GM12878 (cell line): ENCODE measurements at regions not wholly inside any gene's neighbourhood (a gene's known extent, or its start where the extent isn't known, plus 50 kb on each side); places are given as distances from the start of the nearest gene placed in this dataset.

ENCODE experiments used
- ATAC-seq: fragments of 200-7000 bp; cut with Tn5 transposase; 3 replicates; pipeline ENCODE4 v1.9.1; 2020; ENCODE audit warnings: mild to moderate bottlenecking, moderate library complexity
- BruUV-seq: library from RNA; stranded (reverse); fragments of 400-500 nt; replicated peaks from 2 replicates; lab custom pipeline; 2021; lab: Mats Ljungman, UMichigan
- CTCF ChIA-PET: fragments of 300-600 bp; sonication (Branson Sonifier 250); formaldehyde crosslinking; extraction: SDS; loops from one replicate; lab custom pipeline; 2021; ENCODE audit warnings: inconsistent platforms; lab: Yijun Ruan, JAX
- POLR2A ChIA-PET: fragments of 350-600 bp; formaldehyde crosslinking; extraction: SDS; loops from one replicate; lab custom pipeline; 2021; ENCODE audit warnings: inconsistent platforms; lab: Charles Lee
- RAD21 ChIA-PET: fragments of 300-600 bp; sonication (Branson Sonifier 250); formaldehyde crosslinking; loops from one replicate; lab custom pipeline; 2023; ENCODE audit warnings: antibody characterized with exemption; ENCODE audit not compliant: unreplicated experiment; lab: Charles Lee
- SMC1A ChIA-PET: fragments of 300-600 bp; sonication (Branson Sonifier 250); formaldehyde crosslinking; loops from one replicate; lab custom pipeline; 2023; ENCODE audit not compliant: unreplicated experiment, uncharacterized antibody; lab: Charles Lee
- DNase-seq: peaks from one replicate; pipeline ENCODE4 v3.0.0-alpha.2; 2011; ENCODE audit warnings: low read depth, low spot score
- FAIRE-seq: peaks from 3 replicates; lab custom pipeline; 2011; peaks lifted over from hg19 to GRCh38; lab: Jason Lieb, UNC
- H2AFZ ChIP-seq: 2 replicates; pipeline ENCODE4 v1.6.0; 2011; ENCODE audit warnings: low read depth, low read length, control low read depth; ENCODE audit not compliant: control insufficient read depth
- H3K27ac ChIP-seq: 2 replicates; pipeline ENCODE4 v1.5.1; 2011; ENCODE audit warnings: control low read depth; ENCODE audit not compliant: control insufficient read depth, insufficient read depth
- H3K27me3 ChIP-seq, 2 experiments: replicated peaks in 1 of 2; 2 replicates each; pipeline versions ENCODE4 v1.6.0 to v1.6.1; 2011; ENCODE audit warnings: low read length in 1 of 2; ENCODE audit not compliant: control insufficient read depth in 2 of 2, insufficient read depth in 2 of 2
- H3K36me3 ChIP-seq, 2 experiments: 2 replicates each; pipeline ENCODE4 v1.5.1; 2011; ENCODE audit warnings: low read length in 1 of 2; ENCODE audit not compliant: control insufficient read depth in 2 of 2, insufficient read depth in 2 of 2
- H3K4me1 ChIP-seq: 2 replicates; pipeline ENCODE4 v1.6.1; 2011; ENCODE audit warnings: mild to moderate bottlenecking, low read length, moderate library complexity, mixed read lengths; ENCODE audit not compliant: control insufficient read depth, insufficient read depth
- H3K4me2 ChIP-seq: 2 replicates; pipeline ENCODE4 v1.6.0; 2011; ENCODE audit warnings: control low read depth; ENCODE audit not compliant: control insufficient read depth, insufficient read depth
- H3K4me3 ChIP-seq: fragments of 200-600 bp; sonication (generic); 2 replicates; pipeline ENCODE4 v1.5.1; 2016
- H3K79me2 ChIP-seq: 2 replicates; pipeline ENCODE4 v1.6.0; 2011; ENCODE audit warnings: low read length; ENCODE audit not compliant: control insufficient read depth, insufficient read depth
- H3K9ac ChIP-seq: 2 replicates; pipeline ENCODE4 v1.8.0; 2011; ENCODE audit warnings: low read length, control low read depth, mixed read lengths; ENCODE audit not compliant: control insufficient read depth, insufficient read depth
- H3K9me3 ChIP-seq: replicated peaks from 3 replicates; pipeline ENCODE4 v1.5.1; 2011; ENCODE audit warnings: mild to moderate bottlenecking, low read length; ENCODE audit not compliant: control insufficient read depth, insufficient read depth
- H4K20me1 ChIP-seq: 2 replicates; pipeline ENCODE4 v1.6.0; 2011; ENCODE audit not compliant: control insufficient read depth, insufficient read depth
- ATF2 ChIP-seq: IDR thresholded peaks from 2 replicates; pipeline ENCODE4 v1.6.1; 2012; ENCODE audit warnings: low read length, inconsistent platforms
- BCL3 ChIP-seq: IDR thresholded peaks from 2 replicates; pipeline ENCODE4 v1.6.1; 2011; ENCODE audit warnings: borderline replicate concordance, low read depth, mild to moderate bottlenecking, moderate library complexity, low read length; ENCODE audit not compliant: insufficient read depth, poor library complexity, severe bottlenecking
- CEBPB ChIP-seq, 2 experiments: fragments of 150-350 bp in 1 of 2; IDR thresholded peaks; 2 replicates each; pipeline ENCODE4 v1.6.1; 2012 to 2014; ENCODE audit warnings: low read depth in 2 of 2, low read length in 2 of 2, borderline replicate concordance in 1 of 2, inconsistent platforms in 1 of 2
- HDAC6 ChIP-seq: fragments of 200-600 bp; sonication (generic); IDR thresholded peaks from one replicate; pipeline ENCODE4 v1.8.0; 2017; ENCODE audit warnings: antibody characterized with exemption; ENCODE audit not compliant: unreplicated experiment
- WGBS: methylation state at CpG from one replicate; pipeline ENCODE4 v1.1.6; 2016; ENCODE audit warnings: low lambda C conversion rate; ENCODE audit not compliant: insufficient replicate concordance, insufficient coverage; ENCODE audit errors: missing lambda C conversion rate; 5-methylcytosine and 5-hydroxymethylcytosine counted together
- in situ Hi-C: fragments of 300-500 bp; cut with MboI; formaldehyde crosslinking; loops from 9 replicates; pipeline ENCODE4 v1.14.3; 2018; ENCODE audit warnings: mixed read lengths
- intact Hi-C: fragments of 100-400 bp; cut with micrococcal nuclease; formaldehyde crosslinking; loops from one replicate; pipeline ENCODE4 v1.14.2; 2022; ENCODE audit not compliant: unreplicated experiment

- no peaks in the 10 kb centered on the region for H3K79me2 ChIP-seq
- no peak for DNase-seq
- no peak overlapping the region for H2AFZ ChIP-seq
- CTCF ChIA-PET = no interaction called here
- in situ Hi-C loops = loop anchor here (10.0 kb wide), 1 partner anchor 1873 kb away; no protein-coding TSS in a partner anchor
- no peak overlapping the region for H3K27ac ChIP-seq
- no peaks in the 10 kb centered on the region for H4K20me1 ChIP-seq
- peaks cover 13% of the 10 kb centered on the region for H3K4me1 ChIP-seq
- SMC1A ChIA-PET = no interaction called here
- no peak overlapping the region for H3K4me2 ChIP-seq
- no peaks in the 10 kb centered on the region for H3K36me3 ChIP-seq
- TF ChIP-seq BCL3 = no peak
- TF ChIP-seq, all 136 proteins: peak for 0
- no peak overlapping the region for H3K4me3 ChIP-seq
- 88% methylated on average over 87 of the region's 109 CpGs for WGBS
- no peaks in the 10 kb centered on the region for H3K27me3 ChIP-seq
- intact Hi-C loops = no loop called here
- ATAC-seq (no peak), FAIRE-seq (no peak)
- H3K9me3 ChIP-seq = no peaks in the 10 kb centered on the region; the same call in 2 of the 3 replicates
- RAD21 ChIA-PET = no interaction called here
- no peak overlapping the region for H3K9ac ChIP-seq
- no TSS peak for BruUV-seq
- POLR2A ChIA-PET = no interaction called here
Observed at GRCh38 chr15:22257047-22258008, 177.0 kb downstream of the OR4M2 start.

- no peaks in the 10 kb centered on the region for H4K20me1 ChIP-seq
- DNase-seq (no peak), FAIRE-seq (no peak), ATAC-seq (no peak)
- no peak for TF ChIP-seq ATF2
- no peak for TF ChIP-seq CEBPB (IDR thresholded peaks at IDR 0.05; ENCODE audit: borderline replicate concordance in 1 of 2, low read depth in 2 of 2, low read length in 2 of 2)
- no peak for TF ChIP-seq HDAC6
- no peaks in the 10 kb centered on the region for H3K27me3 ChIP-seq
- no TSS peak for BruUV-seq
- H3K4me3 ChIP-seq = no peak overlapping the region
- RAD21 ChIA-PET = no interaction called here
- intact Hi-C loops = no loop called here
- H3K27ac ChIP-seq = no peak overlapping the region
- H3K9ac ChIP-seq = no peak overlapping the region
- POLR2A ChIA-PET = no interaction called here
- H3K9me3 ChIP-seq = no peaks in the 10 kb centered on the region; the same call in 2 of the 3 replicates
- H3K4me2 ChIP-seq = no peak overlapping the region
- H3K79me2 ChIP-seq = no peaks in the 10 kb centered on the region
- H2AFZ ChIP-seq = no peak overlapping the region
- peaks cover 13% of the 10 kb centered on the region for H3K4me1 ChIP-seq
- no peaks in the 10 kb centered on the region for H3K36me3 ChIP-seq
- CTCF ChIA-PET = no interaction called here
- 100% methylated on average over 6 of the region's 75 CpGs for WGBS
- in situ Hi-C loops = loop anchor here (10.0 kb wide), 1 partner anchor 1873 kb away; no protein-coding TSS in a partner anchor
- SMC1A ChIA-PET = no interaction called here
Observed at GRCh38 chr15:22258009-22258397, 177.7 kb downstream of the OR4M2 start.
